NCI-H2227 (cell line): ENCODE measurements at regions not wholly inside any gene's neighbourhood (a gene's known extent, or its start where the extent isn't known, plus 50 kb on each side); places are given as distances from the start of the nearest gene placed in this dataset.
"Not testable (repeated sequence)": the region's sequence is repeated elsewhere in the genome, so short reads cannot be mapped to it uniquely, and the experiment has no call there.

Experiments
- DNase-seq: peaks from one replicate; lab custom pipeline; 2025; ENCODE audit not compliant: unreplicated experiment; lab: John Stamatoyannopoulos, UW

DNA sequence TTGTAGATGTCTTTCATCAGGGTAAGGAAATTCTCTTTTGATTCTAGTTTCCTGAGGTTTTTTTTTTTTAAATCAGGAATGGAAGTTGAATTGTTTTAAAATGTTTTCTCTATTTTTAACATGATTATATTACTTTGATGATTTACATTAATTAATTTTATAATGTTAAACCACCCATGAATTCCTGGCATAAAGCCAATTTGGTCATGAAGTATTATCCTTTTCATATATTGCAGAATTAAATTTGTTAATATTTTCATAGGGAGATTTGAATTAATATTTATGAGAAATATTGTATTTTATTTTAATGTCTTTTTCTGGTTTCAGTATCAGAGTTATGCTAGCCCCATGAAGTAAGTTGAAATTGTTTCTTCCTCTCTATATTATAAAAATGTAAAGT is 144.6 kb downstream of the MAIP1 start:
- DNase-seq, result no peak

DNA sequence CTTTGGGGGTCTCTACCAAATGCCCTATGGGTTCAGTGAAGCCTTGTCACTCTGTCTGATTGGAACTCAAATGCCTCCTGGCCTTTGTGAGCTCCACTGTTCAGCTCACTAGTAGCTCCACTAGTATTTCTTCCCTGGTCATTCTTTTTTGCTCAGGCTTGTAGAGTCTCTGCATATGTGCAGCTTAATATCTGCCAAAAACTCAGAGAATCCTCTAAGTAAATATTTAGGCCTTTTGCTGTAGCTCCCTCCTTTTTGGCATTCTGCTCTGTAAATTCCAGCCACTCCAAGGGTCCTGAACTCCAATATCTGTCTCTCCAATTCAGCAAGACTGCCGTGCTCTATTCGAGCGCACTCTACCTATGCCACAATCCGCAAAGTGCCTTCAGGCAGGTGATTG is 146.5 kb downstream of the MAIP1 start:
- no peak for DNase-seq

DNA sequence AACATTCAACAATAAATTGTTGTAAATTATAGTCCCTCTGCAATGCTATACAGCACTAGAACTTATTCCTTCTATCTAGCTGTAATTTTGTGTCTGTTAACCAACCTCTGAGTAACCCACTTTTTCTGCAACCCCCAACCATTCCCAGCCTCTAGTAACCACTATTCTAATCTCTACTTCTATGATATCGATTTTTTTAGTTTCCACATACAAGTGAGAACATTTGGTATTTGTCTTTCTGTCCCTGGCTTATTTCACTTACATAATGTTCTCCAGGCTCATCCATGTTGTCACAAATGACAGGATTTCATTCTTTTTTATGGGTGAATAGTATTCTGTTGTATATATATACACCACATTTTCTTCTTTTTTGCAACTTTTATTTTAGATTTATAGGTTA is 147.6 kb downstream of the MAIP1 start:
- no peak for DNase-seq

DNA sequence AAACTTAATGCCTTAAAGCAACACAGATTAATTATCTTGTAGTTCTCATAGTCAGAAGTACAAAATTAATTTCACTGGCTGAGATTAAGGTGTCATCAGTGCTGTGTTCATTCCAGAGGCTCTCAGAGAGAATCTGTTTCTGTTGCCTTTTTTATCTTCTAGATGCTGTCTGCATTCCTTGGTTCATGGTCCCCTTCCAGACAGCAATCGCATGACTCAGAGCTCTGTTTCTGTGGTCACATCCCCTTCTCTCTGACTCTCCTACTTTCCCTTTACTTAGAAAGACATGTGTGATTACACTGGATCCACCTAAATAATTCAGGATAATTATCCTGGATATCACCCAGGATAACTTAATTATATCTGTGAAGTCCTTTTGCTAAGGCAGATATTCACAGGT is 148.6 kb downstream of the MAIP1 start:
- no peak for DNase-seq

DNA sequence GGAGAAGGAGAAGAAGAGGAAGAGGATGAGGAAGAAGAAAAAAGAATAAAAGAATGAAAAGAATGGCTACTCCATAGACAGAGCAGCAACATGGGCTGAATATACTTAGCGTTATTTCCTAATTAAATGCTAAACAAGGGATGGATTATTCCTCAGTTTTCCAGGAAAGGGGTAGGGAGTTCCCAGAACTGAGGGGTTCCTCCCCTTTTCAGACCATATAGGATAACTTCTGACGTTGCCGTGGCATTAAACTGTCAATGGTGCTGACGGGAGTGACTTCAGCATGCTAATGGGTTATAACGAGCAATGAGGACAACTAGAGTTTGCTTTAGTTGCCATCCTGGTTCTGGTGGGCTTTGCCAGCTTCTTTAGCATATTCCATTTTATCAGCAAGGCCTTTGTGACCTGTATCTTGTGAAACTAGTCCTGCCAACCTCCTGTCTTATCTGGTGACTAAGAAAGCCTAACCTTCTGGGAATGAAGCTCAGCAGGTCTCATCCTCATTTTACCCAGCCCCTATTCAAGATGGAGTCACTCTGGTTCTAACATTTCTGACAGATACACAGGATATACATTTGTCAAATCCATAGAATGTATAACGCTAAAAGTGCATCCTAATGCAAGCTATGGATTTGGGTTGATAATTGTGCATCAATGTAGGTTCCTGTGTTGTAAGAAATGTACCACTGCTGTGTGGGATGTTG is 152.3 kb downstream of the MAIP1 start:
- no peak for DNase-seq

DNA sequence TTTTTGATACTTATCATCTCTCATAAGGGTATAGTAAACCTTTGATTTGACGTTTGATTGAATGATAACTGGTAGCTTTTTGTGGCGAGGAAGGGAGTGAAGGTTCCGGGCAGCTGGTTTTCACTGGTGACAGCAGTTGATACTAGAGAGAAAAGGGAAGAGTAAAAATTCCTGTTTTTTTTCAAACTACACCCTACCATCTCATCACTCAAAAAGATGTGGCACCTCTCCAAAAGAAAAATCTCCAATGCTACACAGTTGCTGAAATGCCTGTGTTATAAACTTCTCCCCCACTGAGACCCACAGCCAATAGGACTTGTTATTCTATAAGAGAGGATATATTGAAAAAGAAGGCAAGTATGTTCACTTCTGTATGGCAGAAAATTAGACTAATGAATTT is 154.0 kb downstream of the MAIP1 start:
- no peak for DNase-seq

DNA sequence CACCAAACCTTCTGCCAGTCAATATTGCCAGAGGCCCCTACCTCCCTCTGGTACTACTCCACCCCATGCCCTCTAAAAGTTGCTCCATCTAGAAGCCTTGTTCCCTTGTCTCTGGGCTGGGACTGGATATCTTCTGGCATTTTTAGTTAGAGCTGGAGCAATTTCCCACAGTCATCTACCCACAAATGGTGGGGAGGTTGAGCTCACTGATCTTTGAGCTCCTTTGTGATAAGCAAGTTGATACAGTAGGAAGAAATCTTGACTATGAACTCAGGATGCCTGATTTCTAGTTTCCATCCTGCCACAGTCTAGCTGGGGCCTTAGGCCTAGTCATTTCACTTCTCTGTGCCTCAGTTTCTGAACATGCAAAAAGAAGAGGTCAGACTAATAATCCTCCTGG is 155.0 kb downstream of the MAIP1 start:
- DNase-seq, result no peak

DNA sequence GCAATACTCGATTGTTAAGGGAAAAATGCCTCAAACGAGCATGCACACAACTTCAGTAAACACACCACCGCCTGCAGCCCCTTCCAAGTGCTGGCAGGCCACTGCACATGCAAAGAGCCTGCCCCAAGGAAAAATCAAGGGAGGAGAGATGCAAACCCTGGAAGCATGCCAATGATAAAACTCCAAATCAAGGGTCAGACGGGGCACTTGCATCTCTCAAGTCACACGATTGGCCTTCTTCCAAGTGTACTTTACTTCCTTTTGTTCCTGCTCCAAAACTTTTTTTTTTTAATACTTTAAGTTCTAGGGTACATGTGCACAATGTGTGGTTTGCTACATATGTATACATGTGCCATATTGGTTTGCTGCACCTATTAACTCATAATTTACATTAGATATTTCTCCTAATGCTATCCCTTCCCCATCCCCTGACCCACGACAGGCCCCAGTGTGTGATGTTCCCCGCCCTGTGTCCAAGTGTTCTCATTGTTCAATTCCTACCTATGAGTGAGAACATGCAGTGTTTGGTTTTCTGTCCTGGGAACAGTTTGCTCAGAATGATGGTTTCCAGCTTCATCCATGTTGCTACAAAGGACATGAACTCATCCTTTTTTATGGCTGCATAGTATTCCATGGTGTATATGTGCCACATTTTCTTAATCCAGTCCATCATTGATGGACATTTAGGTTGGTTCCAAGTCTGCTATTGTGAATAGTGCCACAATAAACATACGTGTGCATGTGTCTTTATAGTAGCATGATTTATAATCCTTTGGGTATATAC is 157.8 kb downstream of the MAIP1 start:
- DNase-seq, result not testable (repeated sequence)

DNA sequence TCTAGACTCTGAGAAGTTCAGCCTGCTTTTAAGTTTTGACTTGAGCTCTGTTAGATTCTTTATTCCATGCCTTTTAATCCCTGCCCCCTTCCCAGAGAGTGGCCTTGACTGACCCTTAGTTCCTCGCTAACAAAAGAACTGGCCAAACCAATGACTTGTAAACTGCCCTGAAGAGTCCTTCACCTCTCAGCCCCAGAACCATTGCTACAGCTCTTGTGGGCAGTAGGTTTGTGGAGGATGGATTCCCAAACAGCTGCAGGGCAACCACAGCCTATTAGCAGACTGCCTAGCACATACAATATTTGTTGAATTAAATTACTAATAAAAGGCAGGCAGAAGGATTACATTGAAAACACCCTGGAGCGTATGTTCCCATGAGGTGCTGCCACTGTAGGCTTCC is 163.9 kb downstream of the MAIP1 start:
- DNase-seq, result no peak

DNA sequence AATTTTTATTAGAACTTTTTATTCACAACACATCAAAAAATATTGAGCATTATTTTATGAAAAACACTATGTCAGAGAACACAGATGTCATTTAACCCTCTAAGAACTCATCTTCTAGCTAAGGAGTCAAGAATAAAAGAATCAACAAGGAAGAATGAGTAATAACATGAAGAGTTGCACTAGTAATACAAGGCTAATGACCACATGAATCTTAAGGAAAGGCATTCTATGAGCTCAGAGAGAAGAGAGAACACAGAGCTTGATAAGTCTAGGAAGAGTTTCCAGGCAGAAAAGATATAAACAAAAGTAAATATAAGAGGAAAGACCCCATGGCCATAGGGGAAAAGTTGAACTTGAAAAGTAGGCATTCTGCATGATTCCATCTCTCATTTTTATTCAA is 166.5 kb downstream of the MAIP1 start:
- no peak for DNase-seq

DNA sequence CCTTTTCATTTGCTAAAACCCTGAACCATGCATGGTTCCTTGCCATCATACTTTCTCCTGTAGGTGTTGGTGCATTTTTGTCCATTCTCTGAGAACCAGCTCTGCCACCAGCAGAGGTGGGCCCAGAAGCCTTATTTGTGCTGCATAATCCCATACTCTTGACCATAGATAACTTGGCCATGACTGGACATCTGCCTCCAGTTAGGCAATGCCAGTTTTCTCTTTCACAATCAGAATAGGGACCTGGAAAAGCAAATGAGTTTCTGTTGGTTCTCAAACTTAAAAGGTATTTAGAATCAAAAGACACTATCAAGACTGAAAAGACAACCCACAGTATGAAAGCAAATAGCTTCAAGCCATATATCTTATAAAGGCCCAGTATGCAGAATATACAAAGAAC is 167.3 kb downstream of the MAIP1 start:
- DNase-seq, result no peak

DNA sequence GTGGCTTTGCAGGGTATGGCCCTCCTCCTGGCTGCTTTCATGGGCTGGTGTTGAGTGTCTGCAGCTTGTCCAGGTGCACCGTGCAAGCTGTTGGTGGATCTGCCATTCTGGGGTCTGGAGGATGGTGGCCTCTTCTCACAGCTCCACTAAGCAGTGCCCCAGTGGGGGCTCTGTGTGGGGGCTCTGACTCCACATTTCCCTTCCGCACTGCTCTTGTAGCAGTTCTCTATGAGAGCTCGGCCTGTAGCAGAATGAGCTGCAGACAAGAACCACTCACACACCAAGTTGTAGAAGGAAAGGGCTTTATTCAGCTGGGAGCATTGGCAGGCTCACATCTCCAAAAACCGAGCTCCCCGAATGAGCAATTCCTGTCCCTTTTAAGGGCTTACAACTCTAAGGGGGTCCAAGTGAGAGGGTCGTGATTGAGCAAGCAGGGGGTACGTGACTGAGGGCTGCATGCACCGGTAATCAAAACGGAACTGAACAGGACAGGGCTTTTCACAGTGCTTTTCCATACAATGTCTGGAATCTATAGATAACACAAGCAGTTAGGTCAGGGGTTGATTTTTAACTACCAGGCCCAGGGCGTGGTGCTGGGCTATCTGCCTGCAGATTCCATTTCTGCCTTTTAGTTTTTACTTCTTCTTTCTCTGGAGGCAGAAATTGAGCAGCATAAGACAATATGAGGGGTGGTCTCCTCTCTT is 169.4 kb downstream of the MAIP1 start:
- DNase-seq, result not testable (repeated sequence)

DNA sequence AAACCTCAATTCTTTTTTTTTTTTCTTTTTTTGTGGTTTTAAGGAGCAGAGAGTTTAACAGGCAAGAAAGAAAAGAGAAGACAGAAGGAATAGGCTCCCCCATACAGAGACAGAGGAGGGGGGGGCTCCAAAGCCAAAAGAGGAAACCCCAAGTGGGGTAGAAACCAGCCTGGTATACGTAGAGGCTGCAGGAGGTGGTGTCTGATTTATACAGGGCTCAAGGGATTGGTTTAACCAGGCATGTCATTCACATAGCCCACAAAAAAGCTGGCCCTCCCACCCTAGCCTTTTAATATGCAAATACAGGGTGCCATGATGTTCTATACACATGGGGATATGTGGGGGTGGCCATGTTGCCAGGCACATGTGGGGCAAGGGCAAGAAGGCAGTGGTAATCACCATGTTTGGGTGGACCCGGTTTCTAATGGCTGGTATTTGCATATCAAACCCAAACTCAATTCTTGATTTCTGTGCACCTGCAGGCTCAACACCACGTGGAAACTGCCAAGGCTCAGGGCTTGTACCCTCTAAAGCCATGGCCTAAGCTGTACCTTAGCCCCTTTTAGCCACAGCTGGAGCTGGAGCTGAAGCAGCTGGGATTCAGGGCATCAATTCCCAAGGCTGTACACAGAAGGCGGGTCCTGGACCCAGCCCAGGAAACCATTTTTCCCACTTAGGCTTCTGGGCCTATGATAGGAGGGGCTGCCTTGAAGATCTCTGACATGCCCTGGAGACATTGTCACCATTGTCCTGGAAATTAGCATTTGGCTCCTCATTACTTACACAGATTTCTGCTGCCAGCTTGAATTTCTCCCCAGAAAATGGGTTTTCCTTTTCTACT is 170.3 kb downstream of the MAIP1 start:
- no peak for DNase-seq

DNA sequence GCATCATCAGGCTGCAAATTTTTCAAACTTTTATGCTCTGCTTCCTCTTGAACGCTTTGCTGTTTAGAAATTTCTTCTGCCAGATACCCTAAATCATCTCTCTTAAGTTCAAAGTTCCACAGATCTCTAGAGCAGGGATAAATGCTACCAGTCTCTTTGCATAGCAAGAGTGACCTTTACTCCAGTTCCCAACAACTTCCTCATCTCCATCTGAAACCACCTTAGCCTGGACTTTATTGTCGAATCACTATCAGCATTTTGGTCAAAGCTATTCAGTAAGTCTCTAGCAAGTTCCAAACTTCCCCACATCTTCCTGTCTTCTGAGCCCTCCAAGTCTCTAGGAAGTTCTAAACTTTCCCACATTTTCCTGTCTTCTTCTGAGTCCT is 170.9 kb downstream of the MAIP1 start:
- not testable (repeated sequence) for DNase-seq

DNA sequence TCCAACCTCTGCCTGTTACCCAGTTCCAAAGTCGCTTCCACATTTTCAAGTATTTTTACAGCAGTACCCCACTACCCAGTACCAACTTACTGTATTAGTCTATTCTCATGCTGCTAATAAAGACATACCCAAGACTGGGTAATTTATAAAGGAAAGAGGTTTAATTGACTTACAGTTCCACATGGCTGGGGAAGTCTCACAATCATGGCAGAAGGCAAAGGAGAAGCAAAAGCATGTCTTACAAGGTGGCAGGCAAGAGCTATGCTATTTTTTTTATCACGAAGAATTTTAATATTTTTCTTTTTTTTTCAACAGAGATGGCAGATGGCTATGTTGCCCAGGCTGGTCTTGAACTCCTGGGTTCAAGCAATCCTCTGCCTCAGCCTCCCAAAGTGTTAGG is 171.3 kb downstream of the MAIP1 start:
- not testable (repeated sequence) for DNase-seq

DNA sequence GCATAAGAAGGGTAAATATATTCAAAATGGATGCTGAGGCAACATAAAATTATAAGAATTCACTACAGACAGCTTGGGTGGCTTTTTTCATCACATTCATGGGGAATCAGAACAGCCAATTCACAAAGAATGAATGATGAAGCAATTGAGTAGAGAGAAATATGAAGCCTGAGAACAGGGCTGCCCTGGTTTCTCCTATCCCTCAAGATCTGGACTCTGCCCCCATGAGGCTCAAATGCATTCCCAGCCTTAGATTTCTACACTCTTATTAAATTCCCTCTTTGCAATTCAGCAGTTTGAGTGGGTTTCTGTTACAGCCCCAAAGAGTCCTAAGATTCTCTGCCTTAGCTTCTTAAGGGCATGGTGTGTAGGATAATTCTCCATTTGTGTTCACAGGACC is 172.5 kb downstream of the MAIP1 start:
- DNase-seq, result no peak

DNA sequence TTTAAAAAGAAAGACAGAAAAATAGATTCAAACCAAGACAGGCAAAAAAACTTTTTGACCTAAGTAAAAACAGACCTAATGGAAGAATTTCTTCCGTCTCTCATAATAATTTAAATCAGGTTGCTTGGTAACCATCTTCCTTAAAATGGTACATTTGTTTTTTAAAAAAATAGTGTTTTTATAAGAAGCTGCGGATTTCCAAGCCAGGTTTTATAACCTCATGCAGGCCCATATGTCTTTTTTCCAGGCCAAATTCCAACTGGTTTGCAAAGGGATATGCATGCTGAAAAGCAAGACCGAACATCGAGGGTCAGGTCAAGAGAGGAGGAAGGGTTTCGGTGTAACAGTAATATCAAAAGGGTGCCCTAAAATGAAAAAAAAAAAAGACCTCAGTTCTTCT is 172.9 kb downstream of the MAIP1 start:
- no peak for DNase-seq

DNA sequence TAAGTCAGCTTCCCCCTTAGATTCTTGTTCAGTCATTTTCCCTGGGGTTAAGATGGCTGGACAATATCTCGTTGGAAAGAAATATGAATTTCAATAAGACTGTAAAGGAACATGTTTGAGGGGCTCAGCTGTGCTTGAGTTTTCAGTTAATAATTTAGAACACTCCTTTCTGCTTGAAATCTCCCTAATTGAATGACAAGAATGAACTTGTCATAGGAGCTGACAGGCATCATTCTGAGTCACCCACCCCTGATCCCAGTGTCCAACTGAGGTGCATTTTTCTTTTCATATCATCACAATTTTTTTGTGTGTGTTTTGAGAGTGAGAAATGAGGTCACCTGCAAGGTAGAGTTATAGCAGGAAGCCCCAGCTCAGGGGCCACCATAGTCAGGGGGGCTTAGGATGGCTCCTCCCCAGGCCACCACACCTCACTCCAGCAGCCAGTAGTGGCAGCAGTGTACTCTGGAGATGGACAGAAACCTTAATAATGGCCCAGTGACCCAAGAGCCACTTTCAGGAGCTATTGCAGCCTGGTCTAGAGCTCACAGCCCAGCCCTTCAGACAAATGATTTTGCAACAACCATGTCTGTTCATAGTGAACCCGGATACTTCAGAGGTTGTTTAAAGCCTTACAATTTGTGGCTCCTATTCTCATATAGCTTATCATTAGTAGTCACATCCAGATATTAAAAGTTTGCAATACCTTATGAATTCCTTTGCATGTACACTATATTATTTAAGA is 174.5 kb downstream of the MAIP1 start:
- no peak for DNase-seq

DNA sequence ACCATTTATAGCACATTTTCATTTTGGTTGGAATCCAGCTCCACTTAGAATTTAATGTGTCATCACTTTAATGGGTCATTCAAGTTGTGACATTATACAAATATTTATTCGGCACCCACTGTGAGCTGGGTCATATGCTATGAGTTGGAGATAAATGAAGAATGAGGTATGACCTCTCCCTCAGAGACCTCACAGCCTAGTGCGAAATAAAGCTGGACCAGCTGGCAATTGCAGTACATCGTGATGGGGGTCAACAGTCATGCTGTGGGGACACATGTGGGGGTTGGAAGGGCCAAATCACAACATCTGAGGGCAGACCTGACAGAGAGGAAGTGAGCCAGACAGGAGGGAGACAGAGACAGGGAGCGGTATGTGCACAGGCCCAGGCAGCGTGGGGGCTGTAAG is 175.4 kb downstream of the MAIP1 start:
- DNase-seq, result no peak

DNA sequence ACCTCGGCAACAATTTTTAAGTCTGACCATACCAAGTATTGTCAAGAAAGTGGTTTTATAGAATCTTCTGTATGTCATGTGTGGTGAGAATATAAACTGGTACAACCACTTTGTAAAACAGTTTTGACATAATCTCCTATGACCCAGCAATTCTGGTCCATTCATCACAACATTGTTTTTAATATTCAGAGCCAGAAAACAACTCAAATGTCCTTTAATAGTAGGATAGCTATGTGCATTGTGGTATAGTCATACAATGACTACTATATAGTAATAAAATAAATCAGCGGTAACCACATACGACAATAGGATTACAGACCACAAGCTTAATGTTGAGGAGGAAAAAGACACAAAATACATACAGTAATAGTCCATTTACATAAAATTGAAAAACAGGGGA is 175.2 kb upstream of the SPATS2L start:
- DNase-seq, result no peak

DNA sequence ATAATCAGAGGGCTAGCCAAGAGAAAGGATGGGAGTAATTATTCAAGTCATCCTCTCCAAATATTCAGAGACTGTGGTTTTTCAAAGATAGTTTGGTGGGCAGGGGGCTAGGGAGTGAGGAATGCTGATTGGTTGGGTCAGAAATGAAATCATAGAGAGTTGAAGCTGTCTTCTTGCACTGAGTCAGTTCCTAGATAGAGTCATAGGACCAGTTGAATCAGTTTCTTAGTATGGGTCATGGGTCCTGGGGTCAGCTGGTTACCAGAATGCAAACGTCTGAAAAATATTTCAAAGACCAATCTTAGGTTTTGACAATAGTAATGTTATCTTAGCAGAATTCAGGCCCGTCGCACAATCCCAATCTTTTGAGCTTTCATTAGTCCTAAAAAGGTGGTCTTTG is 171.4 kb upstream of the SPATS2L start:
- no peak for DNase-seq
